GM18909 (cell line): ENCODE measurements at regions not wholly inside any gene's neighbourhood (a gene's known extent, or its start where the extent isn't known, plus 50 kb on each side); places are given as distances from the start of the nearest gene placed in this dataset.

Experiments used
- ATAC-seq: cut with Tn5 transposase; IDR thresholded peaks from one replicate; pipeline ENCODE4 v1.9.1; 2021; ENCODE audit warnings: mild to moderate bottlenecking; ENCODE audit not compliant: unreplicated experiment, poor library complexity

DNA sequence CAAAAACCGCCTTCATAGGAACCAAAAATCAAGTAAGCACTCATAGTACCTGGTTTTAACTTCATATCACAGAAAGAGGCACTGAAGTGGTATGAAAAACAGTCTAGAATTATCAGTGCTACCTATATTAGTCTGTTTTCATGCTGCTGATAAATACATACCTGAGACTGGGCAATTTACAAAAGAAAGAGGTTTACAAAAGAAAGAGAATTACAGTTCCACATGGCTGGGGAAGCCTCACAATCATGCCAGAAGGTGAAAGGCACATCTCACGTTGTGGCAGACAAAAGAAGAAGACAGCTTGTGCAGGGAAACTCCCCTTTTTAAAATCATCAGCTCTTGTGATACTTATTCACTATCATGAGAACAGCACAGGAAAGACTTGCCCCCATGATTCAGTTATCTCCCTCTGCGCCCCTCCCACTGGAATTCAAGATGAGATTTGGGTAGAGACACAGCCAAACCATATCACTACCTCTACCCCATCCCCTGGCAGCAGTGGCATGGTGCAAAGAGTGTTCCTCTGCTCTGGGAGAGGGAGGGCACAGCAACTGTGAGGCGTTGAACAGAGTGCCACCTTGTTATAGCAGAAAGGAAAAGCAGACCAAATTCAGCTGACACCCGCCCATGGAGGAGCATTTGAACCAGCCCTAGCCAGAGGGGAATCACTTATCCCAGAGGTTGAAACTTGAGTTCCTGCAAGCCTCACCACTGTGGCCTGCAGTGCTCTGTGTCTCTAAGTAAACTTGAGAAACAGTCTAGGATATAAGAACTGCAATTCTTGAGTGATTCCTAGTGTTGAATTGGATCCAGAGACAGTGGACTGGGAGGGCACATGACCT, 61.9 kb upstream of the PTPRZ1 start:
- no peak for ATAC-seq

DNA sequence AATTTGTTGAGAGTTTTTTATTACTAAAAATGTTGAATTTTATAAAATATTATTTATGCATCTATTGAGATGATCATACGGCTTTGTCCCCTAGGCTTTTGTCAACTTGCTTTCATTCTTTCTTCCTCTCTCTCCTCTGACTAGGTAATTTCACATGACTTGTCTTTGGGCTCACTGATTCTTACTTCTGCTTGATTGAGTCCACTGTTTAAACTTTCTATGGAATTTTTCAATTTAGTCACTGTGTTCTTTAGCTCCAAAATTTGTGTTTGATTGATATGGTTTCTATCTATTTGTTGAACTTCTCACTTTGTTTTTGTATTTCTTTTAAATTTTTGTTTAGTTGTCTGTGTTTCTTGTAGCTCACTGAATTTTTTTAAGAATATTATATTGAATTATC, 65.9 kb upstream of the PTPRZ1 start:
- no peak for ATAC-seq

DNA sequence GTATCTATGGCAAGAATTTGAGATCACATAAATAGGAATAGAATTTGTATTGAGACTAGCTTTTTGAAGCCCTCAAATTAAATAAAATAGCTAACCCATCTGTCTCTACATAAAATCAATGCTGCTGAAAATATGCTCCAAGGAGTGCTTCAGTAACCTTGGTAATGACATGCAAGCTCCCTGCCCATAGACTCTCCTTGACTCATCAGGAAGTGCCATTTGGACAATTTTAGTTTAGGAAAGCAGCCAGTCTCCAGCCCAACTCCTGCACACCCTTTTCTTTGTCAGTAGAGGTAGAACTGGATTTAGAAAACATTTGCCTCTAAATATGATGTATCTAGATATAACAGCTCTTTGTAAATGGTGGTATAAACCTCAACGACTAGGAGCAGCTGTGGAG, 69.9 kb upstream of the PTPRZ1 start:
- ATAC-seq, result no peak

DNA sequence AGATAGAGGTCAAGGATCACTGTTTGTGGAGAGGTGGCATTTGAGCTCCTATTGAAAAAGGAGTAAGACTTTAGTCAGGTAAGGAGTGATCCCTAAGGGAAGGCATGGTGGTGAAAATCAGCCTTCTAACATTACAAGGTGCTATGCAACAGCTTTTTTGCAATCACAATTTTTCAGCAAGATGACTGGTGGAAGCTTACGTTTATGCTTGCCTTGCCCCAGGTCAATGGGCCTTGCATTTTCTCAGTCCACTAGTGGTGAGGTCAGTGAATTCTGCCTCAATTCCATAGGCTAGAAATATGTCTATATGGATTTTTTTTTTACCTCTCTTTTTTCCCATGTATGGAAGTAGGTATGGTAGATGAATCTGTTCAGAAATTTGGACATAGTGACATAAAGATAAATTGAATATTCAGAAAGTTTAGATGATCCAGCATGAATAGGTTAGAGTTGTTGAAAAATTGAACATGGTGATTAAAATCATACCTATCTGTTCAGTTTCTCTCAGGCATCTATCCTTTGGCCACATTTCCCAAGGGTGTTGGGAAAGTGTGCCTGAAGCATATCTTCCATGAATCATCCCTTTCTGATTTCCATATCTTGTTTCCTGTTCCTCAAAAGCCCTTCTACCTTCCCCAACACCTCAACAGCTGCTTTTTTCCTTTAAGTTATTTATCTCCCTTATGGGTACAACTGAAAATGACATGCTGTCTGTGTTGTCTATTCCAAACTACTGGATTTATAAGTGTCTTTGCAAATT, 71.9 kb upstream of the PTPRZ1 start:
- no peak for ATAC-seq

DNA sequence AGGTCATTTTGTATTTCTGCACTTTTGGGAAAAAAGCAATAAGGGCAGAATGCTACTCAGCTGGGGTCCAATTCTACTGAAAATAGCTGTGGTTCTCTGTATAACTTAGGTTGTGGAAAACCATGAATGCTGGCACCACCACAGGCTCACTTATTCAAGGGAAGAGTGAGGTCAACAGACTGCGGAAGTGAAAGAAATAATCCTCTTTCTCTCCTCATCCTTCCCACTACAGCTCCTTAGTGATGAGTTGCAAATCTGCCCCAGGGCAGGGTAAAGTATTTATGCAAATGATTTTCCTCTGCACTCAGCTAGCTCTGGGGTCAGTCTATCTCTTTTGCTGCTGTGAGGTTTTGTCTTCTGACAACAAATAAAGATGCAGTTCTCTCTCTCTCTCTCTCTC, 74.1 kb upstream of the PTPRZ1 start:
- no peak for ATAC-seq

DNA sequence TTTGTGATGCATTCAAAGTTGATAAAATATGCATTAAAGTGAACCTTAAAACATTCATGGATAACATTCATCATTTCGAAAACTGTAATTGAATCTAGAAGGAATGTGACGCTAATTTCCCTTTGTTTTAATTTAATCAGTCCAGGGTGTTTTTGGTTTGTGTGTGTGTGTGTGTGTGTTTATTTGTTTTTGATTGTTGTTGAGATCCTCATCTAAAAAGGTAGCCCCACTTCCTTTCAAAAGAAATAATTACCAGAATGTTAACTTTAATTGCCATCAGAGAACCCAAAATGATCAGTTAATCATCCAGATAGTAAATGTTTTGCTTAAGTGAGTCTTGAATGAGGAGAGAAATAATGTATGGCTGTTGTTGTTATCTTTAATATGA, 74.5 kb upstream of the PTPRZ1 start:
- no peak for ATAC-seq

DNA sequence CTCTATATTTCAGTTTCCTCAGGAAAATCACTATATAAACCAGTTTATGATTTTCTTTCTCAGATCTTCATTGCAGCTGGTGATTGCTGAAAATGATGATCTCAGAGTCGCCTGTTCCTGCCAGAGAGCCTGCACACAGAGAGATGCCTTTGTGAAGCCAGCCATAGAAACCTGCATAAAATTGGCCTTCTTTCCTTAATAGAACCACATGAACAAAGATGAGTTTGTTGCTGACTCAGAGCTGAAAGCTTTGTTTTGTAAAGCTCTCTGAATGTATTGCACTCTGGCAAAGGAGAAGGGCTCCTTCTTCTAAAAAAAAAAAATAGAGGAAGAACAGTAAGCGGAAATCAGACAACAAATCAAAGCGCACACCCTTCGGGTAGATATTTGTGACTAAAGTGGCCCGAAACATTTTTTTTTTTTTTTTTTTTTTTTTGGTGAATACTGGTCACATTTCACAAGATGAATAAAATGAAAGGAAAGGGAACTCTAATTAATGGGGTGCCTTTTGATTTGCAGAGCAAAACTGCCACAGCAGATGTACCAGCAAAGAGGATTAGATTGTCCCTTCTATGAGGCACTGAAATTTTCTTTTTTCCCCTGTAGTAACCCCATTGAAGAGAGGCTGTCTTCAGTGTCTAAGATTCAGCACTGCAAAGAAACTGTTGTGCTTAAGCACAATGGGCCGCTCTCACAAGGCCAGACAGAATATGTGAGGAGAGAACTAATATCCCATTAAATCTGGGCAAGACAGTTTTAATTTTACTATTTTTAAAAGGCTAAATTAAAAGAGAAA, 75.1 kb upstream of the PTPRZ1 start:
- ATAC-seq, result no peak

DNA sequence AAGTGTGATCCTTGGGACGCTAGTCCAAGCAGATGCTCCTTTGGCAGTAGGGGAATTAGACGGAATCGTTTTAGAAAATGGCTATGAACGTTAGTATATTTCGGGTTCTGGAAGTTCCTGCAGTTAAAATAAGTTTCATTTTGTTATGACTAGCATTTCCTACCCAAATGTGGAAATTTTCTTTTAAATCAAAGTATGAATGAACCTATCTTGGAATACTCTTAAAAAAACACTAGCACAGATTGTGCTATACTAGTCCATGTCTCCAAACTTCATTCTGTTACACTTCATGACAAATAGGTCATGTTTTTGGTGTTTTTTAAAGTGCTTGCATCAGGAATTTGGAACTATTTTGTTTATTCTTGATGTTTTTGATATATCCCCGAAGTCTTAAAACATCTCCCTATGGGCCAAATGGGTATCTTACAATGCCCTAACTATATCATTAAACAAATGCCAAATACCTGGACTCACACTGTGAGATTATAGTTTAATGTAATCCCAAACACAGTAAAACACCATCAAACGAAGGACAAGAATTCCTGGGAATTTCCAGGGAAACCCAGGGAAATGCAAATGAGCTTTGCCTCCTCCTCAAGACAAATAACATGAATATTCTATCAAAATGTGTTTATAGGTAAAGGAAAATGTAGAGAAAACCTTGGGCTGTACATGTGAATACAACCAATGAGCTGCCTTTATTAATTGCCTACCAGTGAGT, 75.9 kb upstream of the PTPRZ1 start:
- ATAC-seq, result no peak

DNA sequence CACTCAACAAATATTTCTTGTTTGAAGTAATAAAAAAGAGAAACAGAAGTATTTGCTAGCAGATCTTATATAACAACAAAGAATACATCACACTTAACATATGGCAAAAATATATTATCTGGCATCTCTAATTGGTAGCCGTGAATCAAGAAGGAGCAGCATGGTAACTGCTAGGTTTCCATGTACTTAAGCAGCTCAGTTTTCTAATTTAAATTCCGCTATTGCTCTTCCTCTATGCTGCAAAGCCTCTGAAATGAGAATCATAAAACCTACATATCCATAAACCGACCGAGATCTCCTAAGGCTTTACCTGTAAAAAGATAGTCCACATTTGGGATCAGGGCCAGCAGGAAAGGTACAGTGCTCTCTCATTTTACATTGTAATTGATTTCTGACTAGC, 76.6 kb upstream of the PTPRZ1 start:
- ATAC-seq, result no peak

DNA sequence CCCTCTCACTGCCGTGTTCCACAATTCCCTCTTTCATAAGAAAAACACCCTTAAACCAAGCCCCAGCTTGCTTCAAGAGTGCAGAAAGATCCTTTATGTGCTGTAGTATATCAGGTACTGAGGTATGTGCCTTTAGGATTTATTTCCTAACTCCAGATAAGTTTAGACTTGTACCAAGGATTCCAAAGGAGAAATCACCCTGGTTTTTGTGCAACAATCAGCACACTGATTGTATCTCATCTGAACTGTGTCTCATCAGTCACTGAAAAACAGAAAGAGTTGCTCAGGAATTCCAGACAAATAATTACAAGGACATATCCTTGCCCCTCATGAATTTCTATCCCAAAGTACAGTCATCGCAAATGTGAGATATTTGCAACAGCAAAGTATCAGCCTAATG, 77.2 kb upstream of the PTPRZ1 start:
- no peak for ATAC-seq

DNA sequence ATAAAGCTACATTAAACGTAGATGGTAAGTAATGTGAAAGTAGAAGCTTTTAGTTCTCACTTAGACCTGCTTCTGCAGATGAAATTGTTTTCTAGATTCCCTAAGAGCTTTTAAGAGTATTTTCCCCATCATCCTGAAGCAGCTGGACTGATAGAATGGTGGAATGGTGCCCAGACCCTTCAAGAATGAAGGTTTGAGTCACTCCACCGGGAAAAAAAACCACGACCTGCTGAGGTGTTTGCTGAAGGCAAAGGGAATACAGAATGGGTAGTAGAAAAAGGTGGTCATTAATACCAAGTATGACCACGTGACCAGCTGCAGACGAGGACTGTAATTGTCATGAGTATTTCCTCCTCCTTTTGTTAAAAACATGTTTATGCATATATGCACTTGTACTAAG, 79.2 kb upstream of the PTPRZ1 start:
- ATAC-seq, result no peak

DNA sequence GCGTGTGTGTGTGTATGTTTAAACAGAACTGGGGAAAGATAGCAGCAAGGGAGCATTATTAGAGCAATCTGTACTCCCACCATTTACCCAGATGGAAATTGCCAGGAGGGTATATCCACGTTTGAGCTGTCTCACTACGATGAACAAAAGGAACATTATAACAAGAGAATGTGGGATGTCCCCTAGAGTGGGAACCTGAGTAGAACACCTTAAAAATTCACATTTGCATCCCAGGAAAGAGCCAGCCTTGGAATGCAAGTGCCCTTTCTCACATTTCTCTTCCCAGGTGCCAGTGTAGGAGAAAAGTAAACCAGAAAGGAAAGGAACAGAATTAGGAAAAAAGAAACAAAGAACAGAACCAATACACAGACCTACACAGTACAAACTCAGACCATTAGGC, 95.3 kb upstream of the PTPRZ1 start:
- no peak for ATAC-seq

DNA sequence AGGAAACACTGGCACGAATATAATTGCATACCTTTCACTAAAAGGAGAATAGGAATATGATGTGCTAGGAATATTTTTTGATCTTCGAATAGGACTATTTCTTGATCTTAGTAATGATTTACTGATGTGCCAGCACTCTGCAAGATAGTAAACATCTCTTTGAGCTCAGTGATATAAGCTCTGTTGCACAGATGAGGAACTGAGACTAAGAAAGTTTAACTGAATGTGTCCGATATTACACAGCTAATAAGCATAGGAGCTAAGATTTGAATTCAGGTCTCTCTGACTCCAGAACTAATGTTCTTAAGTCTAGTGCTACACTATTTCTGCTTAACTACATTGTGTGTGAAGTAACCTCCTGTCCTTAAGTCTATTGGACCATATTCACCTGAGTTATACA, 98.4 kb upstream of the PTPRZ1 start:
- no peak for ATAC-seq

DNA sequence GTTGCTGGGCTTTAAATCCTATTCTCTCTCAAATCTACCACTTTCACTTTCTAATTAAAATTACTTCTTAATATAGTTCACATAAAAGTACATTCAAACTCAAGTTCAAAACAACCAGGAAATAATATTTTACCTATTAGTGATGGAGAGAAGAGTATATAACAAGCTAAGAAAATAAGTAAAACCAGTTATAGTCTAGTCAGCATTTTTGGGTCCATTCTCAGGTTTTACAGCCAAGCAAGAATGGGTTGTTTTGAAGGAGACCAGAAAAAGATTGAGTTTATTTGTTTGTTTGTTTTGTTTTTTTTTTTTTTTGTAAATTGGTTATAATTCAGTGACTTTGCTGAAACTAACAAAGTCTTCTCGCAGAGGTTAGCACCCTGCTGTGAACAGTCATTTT, 106.3 kb upstream of the PTPRZ1 start:
- ATAC-seq, result no peak

DNA sequence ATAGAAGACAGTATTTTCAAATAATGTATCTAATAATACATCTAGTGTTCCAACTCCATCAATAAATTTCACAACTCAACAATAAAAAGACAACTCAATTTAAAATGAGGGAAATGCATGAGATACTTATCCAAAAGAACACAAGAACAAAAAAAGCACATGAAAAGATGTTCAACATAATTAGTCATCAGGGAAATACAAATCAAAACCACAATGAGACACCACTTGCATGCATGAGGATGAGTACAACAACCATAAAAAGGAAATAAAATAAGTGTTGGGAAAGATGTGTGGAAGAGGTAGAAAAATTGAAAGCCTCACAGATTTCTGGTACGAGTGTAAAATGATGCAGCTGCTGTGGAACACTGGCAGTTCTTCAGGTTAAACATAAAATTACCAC, 111.6 kb upstream of the PTPRZ1 start:
- no peak for ATAC-seq

DNA sequence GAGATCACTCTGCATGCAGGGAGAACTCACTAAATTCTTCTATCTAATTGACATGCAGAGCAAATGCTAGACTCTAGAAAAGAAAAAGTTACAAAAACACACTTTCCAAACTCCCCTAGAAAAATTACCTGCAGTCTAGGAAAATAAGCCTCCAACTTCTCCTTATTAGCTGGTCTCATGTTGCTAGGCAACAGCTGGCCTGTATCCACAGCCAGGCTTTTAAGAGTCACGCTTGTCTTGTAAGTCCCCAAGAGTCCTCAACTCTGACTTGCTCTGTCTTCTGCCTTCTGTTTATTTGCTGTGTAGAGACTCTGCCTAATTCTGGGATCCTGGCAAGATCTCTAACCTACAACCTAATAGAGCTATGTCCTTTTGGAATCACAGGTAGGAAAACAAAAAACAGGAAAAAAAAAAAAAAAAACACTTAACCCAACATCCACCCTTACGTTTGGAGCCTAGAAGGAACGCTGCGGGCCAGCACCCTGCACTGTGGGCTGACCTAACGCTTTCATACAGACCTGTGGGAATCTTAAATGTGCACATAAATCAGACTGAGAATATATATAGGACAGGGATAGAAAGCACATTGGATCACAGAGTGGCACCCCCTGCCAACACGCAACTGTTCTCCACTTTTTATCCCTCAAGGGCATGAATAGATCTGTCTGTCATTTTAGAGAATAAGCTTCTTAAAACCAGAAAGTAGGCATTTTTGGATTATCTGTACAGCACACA, 117.0 kb upstream of the PTPRZ1 start:
- no peak for ATAC-seq

DNA sequence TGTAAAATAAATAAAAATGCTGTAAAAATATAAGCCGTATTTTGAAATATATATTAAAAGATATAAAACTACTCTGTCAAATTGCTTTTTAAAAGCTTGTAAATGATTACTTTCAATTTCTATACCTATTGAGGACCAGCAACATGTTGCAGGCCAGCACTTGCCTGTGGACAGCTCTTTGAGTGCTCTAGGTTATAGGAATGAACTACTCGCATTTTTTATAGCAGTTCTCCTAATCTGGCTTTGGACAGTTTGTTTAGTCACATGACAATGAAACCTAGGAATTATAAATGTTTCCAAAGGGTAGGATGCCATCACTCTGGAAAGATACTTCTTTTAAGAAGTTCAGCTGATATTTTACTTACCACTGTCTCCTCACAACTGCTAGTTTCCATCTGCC, 117.7 kb upstream of the PTPRZ1 start:
- ATAC-seq, result no peak

DNA sequence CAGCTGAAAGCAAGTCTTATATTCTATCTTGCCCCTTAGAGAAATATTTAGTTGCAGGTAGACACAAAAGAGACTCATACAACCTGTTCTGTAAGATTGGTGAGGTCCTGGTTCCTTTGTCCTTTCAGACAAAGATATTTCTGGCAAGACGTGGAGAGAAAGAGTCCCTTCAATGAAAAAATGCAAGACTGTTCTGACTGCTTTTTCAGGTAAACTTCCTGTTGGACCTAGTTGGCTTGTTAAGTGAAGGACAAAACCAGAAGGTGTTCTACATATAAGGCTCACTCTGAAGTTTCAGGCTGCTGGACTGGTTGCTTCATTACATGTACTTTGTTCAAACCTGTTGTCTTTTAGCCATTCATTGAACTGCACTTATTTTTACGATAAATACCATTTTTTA, 119.0 kb upstream of the PTPRZ1 start:
- ATAC-seq, result no peak

DNA sequence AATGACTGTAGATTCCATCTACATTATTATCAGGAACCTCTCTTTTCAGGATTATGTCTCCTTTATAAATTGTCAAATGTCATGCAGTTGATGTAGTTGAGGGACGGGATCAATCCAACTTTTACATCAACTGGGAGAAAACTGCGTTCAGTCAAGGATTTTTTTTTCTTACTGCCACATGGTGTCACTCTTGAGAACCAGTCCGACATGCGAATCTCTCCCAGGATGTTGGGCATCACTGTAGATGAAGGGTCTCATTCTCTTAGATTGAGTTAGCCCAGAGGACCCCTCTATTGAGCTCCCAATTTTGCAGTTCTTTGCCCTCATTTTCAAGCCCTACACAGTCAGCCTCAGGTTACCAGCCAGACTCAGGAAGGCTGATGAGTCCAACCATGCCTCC, 120.3 kb upstream of the PTPRZ1 start:
- ATAC-seq, result no peak

DNA sequence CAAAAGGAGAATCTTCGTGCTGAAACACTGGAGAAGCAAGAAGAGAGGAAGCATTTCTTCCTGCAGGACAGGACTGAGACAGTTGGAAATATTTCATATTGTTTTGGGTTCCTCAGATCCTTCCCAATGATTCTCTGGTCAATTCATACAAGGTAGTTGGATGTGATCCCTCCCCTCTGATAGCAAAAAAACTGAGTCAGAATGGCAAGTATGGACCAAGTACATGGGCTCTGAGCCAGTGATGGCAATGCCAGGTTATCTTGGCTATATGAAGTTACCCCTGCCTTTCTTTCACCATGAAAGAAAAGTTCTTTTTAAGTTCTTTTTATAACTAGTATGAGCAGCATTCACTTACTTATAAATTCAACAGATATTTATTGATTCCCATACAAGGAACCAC, 124.4 kb upstream of the PTPRZ1 start:
- ATAC-seq, result no peak
